Endothelial cell of umbilical vein (primary cell): ENCODE measurements at regions not wholly inside any gene's neighbourhood (a gene's known extent, or its start where the extent isn't known, plus 50 kb on each side); places are given as distances from the start of the nearest gene placed in this dataset.

Source experiments
- BruUV-seq: library from RNA; stranded (reverse); fragments of 400-500 nt; replicated peaks from 2 replicates; lab custom pipeline; 2021; lab: Mats Ljungman, UMichigan
- CTCF ChIA-PET: fragments of 300-600, 350-600 bp; sonication (Branson Sonifier 250); formaldehyde crosslinking; loops from one replicate; lab custom pipeline; 2021; ENCODE audit warnings: antibody characterized with exemption, inconsistent platforms; lab: Charles Lee
- POLR2A ChIA-PET: fragments of 300-600, 350-600 bp; sonication (Branson Sonifier 250); formaldehyde crosslinking; loops from one replicate; lab custom pipeline; 2021; ENCODE audit warnings: antibody characterized with exemption, inconsistent platforms; lab: Charles Lee
- DNase-seq: peaks from one replicate; pipeline ENCODE4 v3.0.0-alpha.2; 2011; ENCODE audit warnings: low read depth, low spot score
- FAIRE-seq: peaks from 2 replicates; lab custom pipeline; 2011; peaks lifted over from hg19 to GRCh38; lab: Jason Lieb, UNC
- H2AFZ ChIP-seq: 2 replicates; pipeline ENCODE4 v1.6.0; 2012; ENCODE audit warnings: low read depth, low read length, control low read depth, inconsistent platforms
- H3K27ac ChIP-seq: 2 replicates; pipeline ENCODE4 v1.5.1; 2011; ENCODE audit warnings: low read depth, mild to moderate bottlenecking, control low read depth, low read length, moderate library complexity; ENCODE audit not compliant: insufficient read depth
- H3K27me3 ChIP-seq, 2 experiments: 2 replicates each; pipeline versions ENCODE4 v1.6.0 to v1.6.1; 2011; ENCODE audit warnings: low read length in 2 of 2, mixed read lengths in 1 of 2; ENCODE audit not compliant: control insufficient read depth in 2 of 2, insufficient read depth in 2 of 2
- H3K36me3 ChIP-seq, 2 experiments: 2 replicates in 1 of 2; 3 replicates in 1 of 2; pipeline ENCODE4 v1.5.1; 2011; ENCODE audit warnings: low read length in 2 of 2, mild to moderate bottlenecking in 1 of 2, moderate library complexity in 1 of 2; ENCODE audit not compliant: control insufficient read depth in 2 of 2, insufficient read depth in 2 of 2; ENCODE audit errors: extremely low read depth in 1 of 2
- H3K4me1 ChIP-seq: 3 replicates; pipeline ENCODE4 v1.5.1; 2011; ENCODE audit warnings: mild to moderate bottlenecking, low read length; ENCODE audit not compliant: control insufficient read depth, insufficient read depth; ENCODE audit errors: extremely low read depth
- H3K4me2 ChIP-seq: 2 replicates; pipeline ENCODE4 v1.6.1; 2011; ENCODE audit warnings: low read length, control low read depth, mixed read lengths; ENCODE audit not compliant: insufficient read depth
- H3K4me3 ChIP-seq, 3 experiments: fragments of 200-600 bp in 1 of 3; sonication (generic), shearing (Covaris generic) in 1 of 3; replicated peaks in 1 of 3; 2 replicates each; pipeline ENCODE4 v1.5.1; 2011 to 2016; ENCODE audit warnings: control low read depth in 3 of 3, low read length in 3 of 3, mild to moderate bottlenecking in 2 of 3, inconsistent platforms in 1 of 3, low read depth in 1 of 3, moderate library complexity in 1 of 3; ENCODE audit not compliant: insufficient read depth in 1 of 3
- H3K79me2 ChIP-seq: 2 replicates; pipeline ENCODE4 v1.6.0; 2012; ENCODE audit warnings: low read length, inconsistent platforms; ENCODE audit not compliant: control insufficient read depth, insufficient read depth
- H3K9ac ChIP-seq: replicated peaks from 2 replicates; pipeline ENCODE3; 2011; ENCODE audit warnings: low read length, control low read depth; ENCODE audit not compliant: insufficient read depth; ENCODE audit errors: extremely low read depth
- H3K9me1 ChIP-seq: replicated peaks from 3 replicates; pipeline ENCODE4 v1.6.0; 2011; ENCODE audit warnings: mild to moderate bottlenecking, low read length; ENCODE audit not compliant: control insufficient read depth, insufficient read depth; ENCODE audit errors: extremely low read depth
- H3K9me3 ChIP-seq: replicated peaks from 2 replicates; pipeline ENCODE4 v1.5.1; 2012; ENCODE audit warnings: low read length, inconsistent platforms; ENCODE audit not compliant: control insufficient read depth, insufficient read depth
- H4K20me1 ChIP-seq: replicated peaks from 2 replicates; pipeline ENCODE3; 2011; ENCODE audit warnings: mild to moderate bottlenecking, low read length; ENCODE audit not compliant: control insufficient read depth, insufficient read depth; ENCODE audit errors: extremely low read depth
- GATA2 ChIP-seq: IDR thresholded peaks from 2 replicates; pipeline ENCODE4 v1.7.0; 2011; ENCODE audit warnings: low read depth, mild to moderate bottlenecking, moderate library complexity, mixed read lengths, low read length; ENCODE audit not compliant: insufficient read length, insufficient read depth
- MAX ChIP-seq: IDR thresholded peaks from 2 replicates; pipeline ENCODE4 v1.6.1; 2011; ENCODE audit not compliant: insufficient read depth, insufficient read length
- POLR2AphosphoS5 ChIP-seq: IDR thresholded peaks from 2 replicates; pipeline ENCODE4 v1.6.1; 2012; ENCODE audit warnings: low read depth, mild to moderate bottlenecking, control low read depth, low read length, moderate library complexity; ENCODE audit not compliant: insufficient read depth
- dilution Hi-C: fragments of 300-500 bp; cut with MboI; formaldehyde crosslinking; loops from one replicate; pipeline ENCODE4 v1.15.0; 2019; ENCODE audit warnings: low sequenced_read_pairs; ENCODE audit not compliant: extremely low pct_ligation_motif_present
- intact Hi-C: fragments of 100-400 bp; cut with micrococcal nuclease; formaldehyde crosslinking; loops from one replicate; pipeline ENCODE4 v1.10.0; 2022

GRCh38 chrY:7462657-7463056 is 551.1 kb upstream of the AMELY start:
- intact Hi-C loops (no loop called here), dilution Hi-C loops (no loop called here)
- Histone ChIP-seq H3K4me2 (no peak overlapping the region), H3K79me2 (no peaks in the 10 kb centered on the region), H3K4me1 (peaks cover 22% of the 10 kb centered on the region), H3K4me3 (no peak overlapping the region), H3K27me3 (no peaks in the 10 kb centered on the region), H4K20me1 (no peaks in the 10 kb centered on the region), H3K27ac (no peak overlapping the region), H2AFZ (no peak overlapping the region), H3K9me1 (no peaks in the 10 kb centered on the region), H3K9me3 (no peaks in the 10 kb centered on the region), H3K9ac (no peak overlapping the region), H3K36me3 (no peaks in the 10 kb centered on the region)
- POLR2A ChIA-PET = no interaction called here
- FAIRE-seq (no peak), DNase-seq (no peak)
- CTCF ChIA-PET = no interaction called here
- no peak for TF ChIP-seq MAX
- no TSS peak for BruUV-seq

GRCh38 chrY:7461873-7462525 is 550.4 kb upstream of the AMELY start:
- no peak overlapping the region for H3K4me3 ChIP-seq
- no peak overlapping the region for H3K9ac ChIP-seq
- no peaks in the 10 kb centered on the region for H3K27me3 ChIP-seq
- H3K9me1 ChIP-seq = no peaks in the 10 kb centered on the region
- intact Hi-C loops (no loop called here), dilution Hi-C loops (no loop called here)
- peaks cover 28% of the 10 kb centered on the region for H3K4me1 ChIP-seq
- no peaks in the 10 kb centered on the region for H3K9me3 ChIP-seq
- H3K27ac ChIP-seq = peak overlapping the region; percentile 18
- TF ChIP-seq POLR2AphosphoS5 (no peak), GATA2 (no peak)
- DNase-seq = no peak
- FAIRE-seq = no peak
- H3K36me3 ChIP-seq = no peaks in the 10 kb centered on the region
- POLR2A ChIA-PET = no interaction called here
- CTCF ChIA-PET = no interaction called here
- H4K20me1 ChIP-seq = no peaks in the 10 kb centered on the region
- H3K4me2 ChIP-seq = no peak overlapping the region
- H3K79me2 ChIP-seq = no peaks in the 10 kb centered on the region
- BruUV-seq = no TSS peak
- peak overlapping the region; percentile 57 for H2AFZ ChIP-seq
